ENCODE measurements at regions not wholly inside any gene's neighbourhood (a gene's known extent, or its start where the extent isn't known, plus 50 kb on each side); places are given as distances from the start of the nearest gene placed in this dataset.

- Histone ChIP-seq H3K36me3 (no peaks in the 10 kb centered on the region), H3K27ac (replicated peaks in 1 of 4) (no peak overlapping the region), H3K4me1 (no peaks in the 10 kb centered on the region), H3K9me3 (peaks cover 0 to 4% (median 0%) of the 10 kb centered on the region in 4 donors), H3K27me3 (no peaks in the 10 kb centered on the region), H3K4me3 (no peak overlapping the region)
- WGBS, result 75% methylated on average over 5 of the region's 5 CpGs
- intact Hi-C loops (cut with DNase I), result no loop called here
- TF ChIP-seq POLR2A (IDR thresholded peaks at IDR 0.05; ENCODE audit: low read depth) (no peak), POLR2AphosphoS5 (IDR thresholded peaks at IDR 0.05) (no peak), EP300 (IDR thresholded peaks at IDR 0.05) (no peak)
- DNase-seq (ENCODE audit: extremely low spot score), result no peak
Measured at GRCh38 chr2:103529798-103530502, 768.1 kb downstream of the TMEM182 start.

DNA sequence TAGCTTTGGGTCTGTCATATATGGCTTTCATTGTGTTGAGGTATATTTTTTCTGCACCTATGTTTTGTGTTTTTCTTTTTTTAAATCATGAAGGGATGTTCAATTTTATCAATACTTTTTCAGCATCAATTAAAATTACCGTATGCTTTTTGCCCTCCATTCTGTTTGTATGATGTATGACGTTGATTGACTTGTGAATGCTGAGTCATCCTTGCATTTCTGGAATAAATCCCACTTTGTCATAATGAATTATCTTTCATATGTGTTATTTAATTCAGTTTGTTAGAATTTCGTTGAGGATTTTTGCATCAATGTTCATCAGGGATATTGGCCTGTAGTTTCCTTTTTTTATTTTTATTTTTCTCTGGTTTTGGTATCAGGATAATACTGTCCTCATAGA lies 790.9 kb downstream of the TMEM182 start:
- WGBS, result 65% methylated on average over 3 of the region's 3 CpGs
- Histone ChIP-seq H3K4me3 (no peak overlapping the region), H3K36me3 (no peaks in the 10 kb centered on the region), H3K27me3 (no peaks in the 10 kb centered on the region), H3K27ac (replicated peaks in 1 of 4) (no peak overlapping the region), H3K9me3 (peaks cover 0 to 4% (median 0%) of the 10 kb centered on the region in 4 donors), H3K4me1 (no peaks in the 10 kb centered on the region)
- no peak for DNase-seq (ENCODE audit: extremely low spot score)
- intact Hi-C loops (cut with DNase I), result no loop called here
- TF ChIP-seq, protein P1, sequence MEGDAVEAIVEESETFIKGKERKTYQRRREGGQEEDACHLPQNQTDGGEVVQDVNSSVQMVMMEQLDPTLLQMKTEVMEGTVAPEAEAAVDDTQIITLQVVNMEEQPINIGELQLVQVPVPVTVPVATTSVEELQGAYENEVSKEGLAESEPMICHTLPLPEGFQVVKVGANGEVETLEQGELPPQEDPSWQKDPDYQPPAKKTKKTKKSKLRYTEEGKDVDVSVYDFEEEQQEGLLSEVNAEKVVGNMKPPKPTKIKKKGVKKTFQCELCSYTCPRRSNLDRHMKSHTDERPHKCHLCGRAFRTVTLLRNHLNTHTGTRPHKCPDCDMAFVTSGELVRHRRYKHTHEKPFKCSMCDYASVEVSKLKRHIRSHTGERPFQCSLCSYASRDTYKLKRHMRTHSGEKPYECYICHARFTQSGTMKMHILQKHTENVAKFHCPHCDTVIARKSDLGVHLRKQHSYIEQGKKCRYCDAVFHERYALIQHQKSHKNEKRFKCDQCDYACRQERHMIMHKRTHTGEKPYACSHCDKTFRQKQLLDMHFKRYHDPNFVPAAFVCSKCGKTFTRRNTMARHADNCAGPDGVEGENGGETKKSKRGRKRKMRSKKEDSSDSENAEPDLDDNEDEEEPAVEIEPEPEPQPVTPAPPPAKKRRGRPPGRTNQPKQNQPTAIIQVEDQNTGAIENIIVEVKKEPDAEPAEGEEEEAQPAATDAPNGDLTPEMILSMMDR (IDR thresholded peaks at IDR 0.05), result no peak
- TF ChIP-seq POLR2AphosphoS5 (IDR thresholded peaks at IDR 0.05) (no peak), POLR2A (IDR thresholded peaks at IDR 0.05; ENCODE audit: low read depth) (no peak), EP300 (IDR thresholded peaks at IDR 0.05) (no peak)

- Histone ChIP-seq H3K27ac (replicated peaks in 1 of 4) (no peak overlapping the region), H3K9me3 (peaks cover 0 to 10% (median 5%) of the 10 kb centered on the region in 4 donors), H3K4me1 (no peaks in the 10 kb centered on the region), H3K4me3 (no peak overlapping the region), H3K36me3 (no peaks in the 10 kb centered on the region), H3K27me3 (no peaks in the 10 kb centered on the region)
- no peak for TF ChIP-seq EP300 (IDR thresholded peaks at IDR 0.05)
- TF ChIP-seq POLR2A (IDR thresholded peaks at IDR 0.05; ENCODE audit: low read depth), result no peak
- TF ChIP-seq, protein P1 (IDR thresholded peaks at IDR 0.05), result no peak
- no peak for TF ChIP-seq POLR2AphosphoS5 (IDR thresholded peaks at IDR 0.05)
- intact Hi-C loops (cut with DNase I), result no loop called here
- no peak for DNase-seq (ENCODE audit: extremely low spot score)
- WGBS, result 97% methylated on average over 3 of the region's 3 CpGs
Measured at GRCh38 chr2:103594823-103595222, 833.0 kb downstream of the TMEM182 start.

- Histone ChIP-seq H3K36me3 (no peaks in the 10 kb centered on the region), H3K4me1 (no peaks in the 10 kb centered on the region), H3K27ac (replicated peaks in 1 of 4) (no peak overlapping the region), H3K27me3 (no peaks in the 10 kb centered on the region), H3K4me3 (no peak overlapping the region), H3K9me3 (peaks cover 0 to 15% (median 4%) of the 10 kb centered on the region in 4 donors)
- WGBS, result 77% methylated on average over 7 of the region's 7 CpGs
- intact Hi-C loops (cut with DNase I), result no loop called here
- TF ChIP-seq POLR2AphosphoS5 (IDR thresholded peaks at IDR 0.05), result no peak
- TF ChIP-seq, protein P1 (IDR thresholded peaks at IDR 0.05), result no peak
- no peak for TF ChIP-seq POLR2A (IDR thresholded peaks at IDR 0.05; ENCODE audit: low read depth)
- DNase-seq (ENCODE audit: extremely low spot score), result no peak
Measured at GRCh38 chr2:103605071-103605780, 843.4 kb downstream of the TMEM182 start.

DNA sequence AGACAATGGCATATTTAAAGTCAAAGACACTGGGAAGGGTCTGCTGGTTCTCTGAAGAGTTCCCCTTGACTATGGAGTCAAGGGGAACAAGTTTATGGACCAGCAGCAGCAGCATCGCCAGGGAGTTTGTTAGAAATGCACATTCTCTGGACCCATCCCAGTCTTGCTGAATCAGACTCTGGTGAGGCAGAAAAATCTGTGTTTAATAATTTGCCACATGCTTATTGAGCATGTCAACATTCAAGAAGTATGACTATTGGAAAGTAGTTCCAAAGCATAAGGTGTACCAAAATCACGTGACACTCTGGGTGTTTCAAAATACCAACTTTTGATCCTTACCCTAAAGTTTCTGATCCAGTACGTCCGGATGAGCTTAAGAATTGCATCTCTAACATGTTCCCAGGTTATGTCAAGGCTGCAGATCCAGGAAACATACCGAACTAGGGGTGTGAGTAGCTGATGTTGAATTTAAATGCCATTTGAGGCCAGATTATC lies 853.8 kb downstream of the TMEM182 start:
- Histone ChIP-seq H3K9me3 (peaks cover 0 to 5% (median 4%) of the 10 kb centered on the region in 4 donors), H3K27me3 (no peaks in the 10 kb centered on the region), H3K4me1 (no peaks in the 10 kb centered on the region), H3K36me3 (no peaks in the 10 kb centered on the region), H3K27ac (replicated peaks in 1 of 4) (no peak overlapping the region), H3K4me3 (no peak overlapping the region)
- 73% methylated on average over 5 of the region's 5 CpGs for WGBS
- intact Hi-C loops (cut with DNase I), result no loop called here
- TF ChIP-seq, protein P1 (IDR thresholded peaks at IDR 0.05), result no peak
- TF ChIP-seq POLR2A (IDR thresholded peaks at IDR 0.05; ENCODE audit: low read depth) (no peak), POLR2AphosphoS5 (IDR thresholded peaks at IDR 0.05) (no peak)
- no peak for DNase-seq (ENCODE audit: extremely low spot score)
